IMR-90 (cell line): ENCODE measurements at regions not wholly inside any gene's neighbourhood (a gene's known extent, or its start where the extent isn't known, plus 50 kb on each side); places are given as distances from the start of the nearest gene placed in this dataset.

Experiments used
- ATAC-seq: fragments of 200-7000 bp; cut with Tn5 transposase; 2 replicates; pipeline ENCODE4 v1.9.1; 2020; ENCODE audit warnings: low read depth, mild to moderate bottlenecking, moderate library complexity
- BruUV-seq: library from RNA; stranded (reverse); fragments of 400-500 nt; replicated peaks from 2 replicates; lab custom pipeline; 2021; lab: Mats Ljungman, UMichigan
- CTCF ChIA-PET: fragments of 300-600 bp; formaldehyde crosslinking; extraction: SDS; loops from one replicate; lab custom pipeline; 2021; ENCODE audit warnings: antibody characterized with exemption; lab: Yijun Ruan, JAX
- POLR2A ChIA-PET: fragments of 300-600 bp; sonication (Branson Sonifier 250); formaldehyde crosslinking; loops from one replicate; lab custom pipeline; 2022; ENCODE audit warnings: antibody characterized with exemption; ENCODE audit not compliant: unreplicated experiment; lab: Charles Lee
- DNase-seq: peaks from one replicate; pipeline ENCODE4 v3.0.0; 2013
- H2AFZ ChIP-seq: replicated peaks from 2 replicates; pipeline ENCODE3; 2013; ENCODE audit warnings: low read length, mild to moderate bottlenecking; ENCODE audit not compliant: poor library complexity
- H2AK5ac ChIP-seq: 2 replicates; pipeline ENCODE4 v1.6.1; 2013; ENCODE audit warnings: low read depth, low read length, inconsistent platforms
- H2AK9ac ChIP-seq: replicated peaks from 2 replicates; pipeline ENCODE3; 2013; ENCODE audit warnings: mild to moderate bottlenecking, low read depth, low read length, moderate library complexity; ENCODE audit not compliant: poor library complexity
- H2BK120ac ChIP-seq: 2 replicates; pipeline ENCODE4 v1.6.1; 2013; ENCODE audit warnings: low read depth, low read length, inconsistent platforms
- H2BK15ac ChIP-seq: 3 replicates; pipeline ENCODE4 v1.6.1; 2013; ENCODE audit warnings: low read depth, low read length, inconsistent platforms
- H2BK20ac ChIP-seq: 2 replicates; pipeline ENCODE4 v1.6.1; 2013; ENCODE audit warnings: low read depth, mild to moderate bottlenecking, inconsistent platforms, low read length, moderate library complexity
- H2BK5ac ChIP-seq: 2 replicates; pipeline ENCODE4 v1.6.1; 2013; ENCODE audit warnings: mild to moderate bottlenecking, low read depth, low read length, inconsistent platforms; ENCODE audit not compliant: poor library complexity, severe bottlenecking
- H3K14ac ChIP-seq: replicated peaks from 2 replicates; pipeline ENCODE4 v1.6.1; 2013; ENCODE audit warnings: low read depth, low read length, inconsistent platforms
- H3K18ac ChIP-seq: 2 replicates; pipeline ENCODE4 v1.6.1; 2013; ENCODE audit warnings: low read depth, low read length, control low read depth
- H3K23ac ChIP-seq: 2 replicates; pipeline ENCODE4 v1.6.1; 2013; ENCODE audit warnings: low read depth, low read length, inconsistent platforms
- H3K27ac ChIP-seq: 2 replicates; pipeline ENCODE4 v1.5.1; 2013; ENCODE audit warnings: mild to moderate bottlenecking, control low read depth, low read length; ENCODE audit not compliant: insufficient read depth
- H3K27me3 ChIP-seq: 2 replicates; pipeline ENCODE4 v1.6.1; 2013; ENCODE audit warnings: low read length; ENCODE audit not compliant: control insufficient read depth, insufficient read depth
- H3K36me3 ChIP-seq: 2 replicates; pipeline ENCODE4 v1.6.1; 2013; ENCODE audit warnings: low read length, mixed read lengths; ENCODE audit not compliant: control insufficient read depth, insufficient read depth
- H3K4ac ChIP-seq: 2 replicates; pipeline ENCODE4 v1.6.1; 2013; ENCODE audit warnings: low read depth, low read length, inconsistent platforms
- H3K4me1 ChIP-seq: 2 replicates; pipeline ENCODE4 v1.6.1; 2013; ENCODE audit warnings: low read length, mixed read lengths; ENCODE audit not compliant: control insufficient read depth, insufficient read depth
- H3K4me2 ChIP-seq: 2 replicates; pipeline ENCODE4 v1.6.1; 2013; ENCODE audit warnings: low read depth, mild to moderate bottlenecking, control low read depth, low read length, moderate library complexity
- H3K4me3 ChIP-seq: 2 replicates; pipeline ENCODE4 v1.5.1; 2013; ENCODE audit warnings: low read depth, mild to moderate bottlenecking, control low read depth, low read length, moderate library complexity; ENCODE audit not compliant: insufficient read depth
- H3K56ac ChIP-seq: 2 replicates; pipeline ENCODE4 v1.6.1; 2013; ENCODE audit warnings: low read length, inconsistent platforms; ENCODE audit not compliant: insufficient read depth; ENCODE audit errors: extremely low read depth
- H3K79me1 ChIP-seq, 2 experiments: 2 replicates each; pipeline ENCODE4 v1.6.1; 2013; ENCODE audit warnings: low read length in 2 of 2, inconsistent platforms in 1 of 2, low read depth in 1 of 2
- H3K9ac ChIP-seq: 2 replicates; pipeline ENCODE4 v1.6.1; 2013; ENCODE audit warnings: low read depth, low read length, control low read depth
- H3K9me1 ChIP-seq: 2 replicates; pipeline ENCODE4 v1.6.1; 2013; ENCODE audit warnings: low read length, inconsistent platforms; ENCODE audit not compliant: insufficient read depth
- H3K9me3 ChIP-seq: 2 replicates; pipeline ENCODE4 v1.6.1; 2013; ENCODE audit warnings: low read length; ENCODE audit not compliant: control insufficient read depth, insufficient read depth
- H4K20me1 ChIP-seq: 2 replicates; pipeline ENCODE4 v1.6.1; 2013; ENCODE audit warnings: low read length, inconsistent platforms; ENCODE audit not compliant: insufficient read depth
- H4K5ac ChIP-seq: 2 replicates; pipeline ENCODE4 v1.6.1; 2013; ENCODE audit warnings: mild to moderate bottlenecking, low read depth, low read length, control low read depth
- H4K8ac ChIP-seq, 2 experiments: 2 replicates each; pipeline ENCODE4 v1.6.1; 2013; ENCODE audit warnings: low read depth in 2 of 2, low read length in 2 of 2, control low read depth in 1 of 2, inconsistent platforms in 1 of 2
- H4K91ac ChIP-seq: 2 replicates; pipeline ENCODE4 v1.6.1; 2013; ENCODE audit warnings: low read depth, low read length, inconsistent platforms; ENCODE audit not compliant: insufficient read depth
- BHLHE40 ChIP-seq: fragments of 150-350 bp; IDR thresholded peaks from 2 replicates; pipeline ENCODE4 v1.6.1; 2016; ENCODE audit warnings: mild to moderate bottlenecking, low read depth, low read length
- CEBPB ChIP-seq: IDR thresholded peaks from 2 replicates; pipeline ENCODE4 v1.6.1; 2012; ENCODE audit warnings: low read depth, low read length, improper control_type of control experiment
- FOS ChIP-seq: fragments of 150-350 bp; IDR thresholded peaks from 2 replicates; pipeline ENCODE4 v1.6.1; 2016; ENCODE audit warnings: low read depth, low read length
- MAFK ChIP-seq: IDR thresholded peaks from 2 replicates; pipeline ENCODE4 v1.6.1; 2012; ENCODE audit warnings: low read depth, low read length, improper control_type of control experiment
- MXI1 ChIP-seq: IDR thresholded peaks from 2 replicates; pipeline ENCODE4 v1.6.1; 2012; ENCODE audit warnings: low read depth, mild to moderate bottlenecking, low read length, moderate library complexity, borderline replicate concordance
- NFE2L2 ChIP-seq: fragments of 150-350 bp; IDR thresholded peaks from 2 replicates; pipeline ENCODE4 v1.6.1; 2016; ENCODE audit warnings: low read depth, mild to moderate bottlenecking, low read length
- POLR2A ChIP-seq: IDR thresholded peaks from 2 replicates; pipeline ENCODE4 v1.6.1; 2012; ENCODE audit warnings: mild to moderate bottlenecking, low read depth, low read length
- RAD21 ChIP-seq: IDR thresholded peaks from 2 replicates; pipeline ENCODE4 v1.6.1; 2012; ENCODE audit warnings: low read length, improper control_type of control experiment
- RCOR1 ChIP-seq: IDR thresholded peaks from 2 replicates; pipeline ENCODE4 v1.6.1; 2012; ENCODE audit warnings: mild to moderate bottlenecking, low read length, improper control_type of control experiment; ENCODE audit not compliant: insufficient replicate concordance
- RFX5 ChIP-seq: IDR thresholded peaks from 2 replicates; pipeline ENCODE4 v1.8.0; 2012; ENCODE audit warnings: low read depth, mild to moderate bottlenecking, low read length, moderate library complexity
- SMC3 ChIP-seq: fragments of 150-350 bp; IDR thresholded peaks from 2 replicates; pipeline ENCODE4 v1.6.1; 2016; ENCODE audit warnings: low read depth, mild to moderate bottlenecking, antibody characterized with exemption, low read length, moderate library complexity
- WGBS, 2 experiments: methylation state at CpG; one replicate each; pipeline versions ENCODE4 v1.1.5 to v1.1.7; 2013; ENCODE audit warnings: missing lambda C conversion rate in 2 of 2; ENCODE audit not compliant: insufficient read length in 1 of 2; ENCODE audit errors: extremely low coverage in 2 of 2; 5-methylcytosine and 5-hydroxymethylcytosine counted together
- dilution Hi-C: fragments of 300-500 bp; cut with HindIII; formaldehyde crosslinking; loops from one replicate; pipeline ENCODE4 v1.14.3; 2018; ENCODE audit warnings: low sequenced_read_pairs; ENCODE audit not compliant: unreplicated experiment
- in situ Hi-C: fragments of 300-500 bp; cut with MboI; formaldehyde crosslinking; loops from 3 replicates; pipeline ENCODE4 v1.14.3; 2019; ENCODE audit warnings: low sequenced_read_pairs, inconsistent platforms, mixed read lengths
- intact Hi-C: fragments of 100-400 bp; cut with micrococcal nuclease; formaldehyde crosslinking; loops from 2 replicates; pipeline ENCODE4 v1.10.0; 2022
- TF ChIP-seq, protein P1 (sequence below): conservative IDR thresholded peaks from 2 replicates; pipeline ENCODE4 v1.5.1; 2012; ENCODE audit warnings: mild to moderate bottlenecking, low read depth, low read length, improper control_type of control experiment
- TF ChIP-seq, protein P2 (sequence below): fragments of 150-350 bp; IDR thresholded peaks from 2 replicates; pipeline ENCODE4 v1.6.1; 2016; ENCODE audit warnings: low read depth, mild to moderate bottlenecking, low read length, moderate library complexity, borderline replicate concordance
- TF ChIP-seq, protein P3 (sequence below): fragments of 150-350 bp; IDR thresholded peaks from 2 replicates; pipeline ENCODE4 v1.6.1; 2017; ENCODE audit warnings: mild to moderate bottlenecking, antibody characterized with exemption, low read length, low read depth

DNA sequence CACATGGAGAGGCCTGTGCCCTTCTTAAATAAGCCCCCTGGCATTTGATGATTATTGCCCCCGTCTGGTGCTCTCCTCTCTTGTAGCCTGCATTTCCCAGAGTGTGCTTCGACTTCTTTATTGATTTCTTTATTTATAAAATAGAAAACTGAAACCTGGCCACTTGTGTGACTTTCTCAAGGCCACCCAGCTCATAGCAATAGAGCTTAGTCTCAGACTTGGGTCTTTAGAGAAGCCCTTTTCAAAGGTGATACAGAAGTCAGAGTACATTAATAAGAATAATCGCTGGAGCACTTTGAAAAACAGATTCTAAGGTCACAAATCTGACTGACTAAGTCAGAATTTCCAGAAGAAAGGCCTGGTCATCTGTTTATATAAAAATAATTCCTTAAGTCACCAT is 86.6 kb downstream of the NOC3L start:
- dilution Hi-C loops (no loop called here), in situ Hi-C loops (no loop called here), intact Hi-C loops (no loop called here)
- H3K4me1 ChIP-seq, result no peaks in the 10 kb centered on the region; the same call in 1 of the 2 replicates
- BruUV-seq, result no TSS peak
- 80% methylated on average over 1 of the region's 3 CpGs; no CpG with 5 or more reads in 1 of the 2 experiments for WGBS, 2 experiments
- H3K9me1 ChIP-seq, result no peaks in the 10 kb centered on the region
- no peaks in the 10 kb centered on the region for H3K27me3 ChIP-seq
- H3K4me2 ChIP-seq, result no peak overlapping the region
- H2AK9ac ChIP-seq, result no peak overlapping the region
- no peaks in the 10 kb centered on the region for H3K79me1 ChIP-seq
- H4K5ac ChIP-seq, result no peak overlapping the region
- no peak overlapping the region for H2AK5ac ChIP-seq
- POLR2A ChIA-PET, result no interaction called here
- H2BK120ac ChIP-seq, result no peak overlapping the region
- H4K20me1 ChIP-seq, result no peaks in the 10 kb centered on the region
- no peak overlapping the region for H3K27ac ChIP-seq
- H2BK15ac ChIP-seq, result no peak overlapping the region
- H3K18ac ChIP-seq, result no peak overlapping the region
- H3K36me3 ChIP-seq, result no peaks in the 10 kb centered on the region
- H2BK5ac ChIP-seq, result no peak overlapping the region
- peaks cover 5% of the 10 kb centered on the region for H3K9me3 ChIP-seq
- no peak overlapping the region for H2AFZ ChIP-seq
- no peak overlapping the region for H3K23ac ChIP-seq
- H3K4me3 ChIP-seq, result no peak overlapping the region
- DNase-seq, result no peak
- H3K56ac ChIP-seq, result no peak overlapping the region
- H3K4ac ChIP-seq, result no peak overlapping the region
- TF ChIP-seq SMC3 (no peak), CEBPB (no peak), RCOR1 (no peak), MXI1 (no peak), BHLHE40 (no peak), FOS (no peak), RFX5 (no peak), RAD21 (no peak), NFE2L2 (no peak), MAFK (no peak), POLR2A (no peak)
- TF ChIP-seq, protein P1, sequence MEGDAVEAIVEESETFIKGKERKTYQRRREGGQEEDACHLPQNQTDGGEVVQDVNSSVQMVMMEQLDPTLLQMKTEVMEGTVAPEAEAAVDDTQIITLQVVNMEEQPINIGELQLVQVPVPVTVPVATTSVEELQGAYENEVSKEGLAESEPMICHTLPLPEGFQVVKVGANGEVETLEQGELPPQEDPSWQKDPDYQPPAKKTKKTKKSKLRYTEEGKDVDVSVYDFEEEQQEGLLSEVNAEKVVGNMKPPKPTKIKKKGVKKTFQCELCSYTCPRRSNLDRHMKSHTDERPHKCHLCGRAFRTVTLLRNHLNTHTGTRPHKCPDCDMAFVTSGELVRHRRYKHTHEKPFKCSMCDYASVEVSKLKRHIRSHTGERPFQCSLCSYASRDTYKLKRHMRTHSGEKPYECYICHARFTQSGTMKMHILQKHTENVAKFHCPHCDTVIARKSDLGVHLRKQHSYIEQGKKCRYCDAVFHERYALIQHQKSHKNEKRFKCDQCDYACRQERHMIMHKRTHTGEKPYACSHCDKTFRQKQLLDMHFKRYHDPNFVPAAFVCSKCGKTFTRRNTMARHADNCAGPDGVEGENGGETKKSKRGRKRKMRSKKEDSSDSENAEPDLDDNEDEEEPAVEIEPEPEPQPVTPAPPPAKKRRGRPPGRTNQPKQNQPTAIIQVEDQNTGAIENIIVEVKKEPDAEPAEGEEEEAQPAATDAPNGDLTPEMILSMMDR, result no peak
- TF ChIP-seq, protein P2, sequence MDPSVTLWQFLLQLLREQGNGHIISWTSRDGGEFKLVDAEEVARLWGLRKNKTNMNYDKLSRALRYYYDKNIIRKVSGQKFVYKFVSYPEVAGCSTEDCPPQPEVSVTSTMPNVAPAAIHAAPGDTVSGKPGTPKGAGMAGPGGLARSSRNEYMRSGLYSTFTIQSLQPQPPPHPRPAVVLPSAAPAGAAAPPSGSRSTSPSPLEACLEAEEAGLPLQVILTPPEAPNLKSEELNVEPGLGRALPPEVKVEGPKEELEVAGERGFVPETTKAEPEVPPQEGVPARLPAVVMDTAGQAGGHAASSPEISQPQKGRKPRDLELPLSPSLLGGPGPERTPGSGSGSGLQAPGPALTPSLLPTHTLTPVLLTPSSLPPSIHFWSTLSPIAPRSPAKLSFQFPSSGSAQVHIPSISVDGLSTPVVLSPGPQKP, result no peak
- TF ChIP-seq, protein P3, sequence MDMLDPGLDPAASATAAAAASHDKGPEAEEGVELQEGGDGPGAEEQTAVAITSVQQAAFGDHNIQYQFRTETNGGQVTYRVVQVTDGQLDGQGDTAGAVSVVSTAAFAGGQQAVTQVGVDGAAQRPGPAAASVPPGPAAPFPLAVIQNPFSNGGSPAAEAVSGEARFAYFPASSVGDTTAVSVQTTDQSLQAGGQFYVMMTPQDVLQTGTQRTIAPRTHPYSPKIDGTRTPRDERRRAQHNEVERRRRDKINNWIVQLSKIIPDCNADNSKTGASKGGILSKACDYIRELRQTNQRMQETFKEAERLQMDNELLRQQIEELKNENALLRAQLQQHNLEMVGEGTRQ, result no peak
- H2BK20ac ChIP-seq, result no peak overlapping the region
- ATAC-seq, result no peak
- H4K91ac ChIP-seq, result no peak overlapping the region
- CTCF ChIA-PET, result no interaction called here
- no peak overlapping the region for H3K9ac ChIP-seq
- no peak overlapping the region for H3K14ac ChIP-seq
- H4K8ac ChIP-seq, result no peak overlapping the region
